AG04449 (cell line): ENCODE measurements at regions not wholly inside any gene's neighbourhood (a gene's known extent, or its start where the extent isn't known, plus 50 kb on each side); places are given as distances from the start of the nearest gene placed in this dataset.

Experiments
- CTCF ChIA-PET: fragments of 350-600 bp; formaldehyde crosslinking; extraction: SDS; loops from one replicate; lab custom pipeline; 2021; ENCODE audit warnings: antibody characterized with exemption; lab: Yijun Ruan, JAX
- POLR2A ChIA-PET: fragments of 400-600, 350-600 bp; formaldehyde crosslinking; extraction: SDS; loops from one replicate; lab custom pipeline; 2020; ENCODE audit warnings: antibody characterized with exemption, inconsistent platforms; lab: Yijun Ruan, JAX
- DNase-seq: peaks from one replicate; pipeline ENCODE4 v3.0.0-alpha.2; 2010; ENCODE audit warnings: low read depth, low spot score
- H3K4me3 ChIP-seq: 2 replicates; pipeline ENCODE4 v1.5.1; 2011; ENCODE audit warnings: low read depth, mild to moderate bottlenecking, control low read depth, low read length
- CTCF ChIP-seq: IDR thresholded peaks from one replicate; pipeline ENCODE4 v1.5.1; 2011; ENCODE audit warnings: mild to moderate bottlenecking, moderate library complexity, low read length, control low read depth, inconsistent platforms; ENCODE audit not compliant: insufficient read depth; ENCODE audit errors: missing control alignments

GRCh38 chr15:93188236-93188635 lies 99.2 kb upstream of the RGMA start:
- CTCF ChIA-PET, result no interaction called here
- no peak for TF ChIP-seq CTCF
- no peak for DNase-seq
- POLR2A ChIA-PET, result no interaction called here
- no peak overlapping the region for H3K4me3 ChIP-seq

- no peak for TF ChIP-seq CTCF
- no peak overlapping the region for H3K4me3 ChIP-seq
- CTCF ChIA-PET, result no interaction called here
- POLR2A ChIA-PET, result no interaction called here
- no peak for DNase-seq
Observed at GRCh38 chr15:93185796-93186195, 96.8 kb upstream of the RGMA start.

- CTCF ChIA-PET, result no interaction called here
- no peak for DNase-seq
- no peak overlapping the region for H3K4me3 ChIP-seq
- POLR2A ChIA-PET, result no interaction called here
- no peak for TF ChIP-seq CTCF
Observed at GRCh38 chr15:93182703-93183205, 93.7 kb upstream of the RGMA start.

GRCh38 chr15:93180656-93181055 lies 91.6 kb upstream of the RGMA start:
- no peak for DNase-seq
- TF ChIP-seq CTCF, result no peak
- ChIA-PET CTCF (no interaction called here), POLR2A (no interaction called here)
- no peak overlapping the region for H3K4me3 ChIP-seq

GRCh38 chr15:93180128-93180527 lies 91.1 kb upstream of the RGMA start:
- CTCF ChIA-PET, result no interaction called here
- DNase-seq, result no peak
- no peak for TF ChIP-seq CTCF
- POLR2A ChIA-PET, result no interaction called here
- no peak overlapping the region for H3K4me3 ChIP-seq

GRCh38 chr15:93179700-93180102 lies 90.7 kb upstream of the RGMA start:
- no peak overlapping the region for H3K4me3 ChIP-seq
- DNase-seq, result no peak
- ChIA-PET CTCF (no interaction called here), POLR2A (no interaction called here)
- TF ChIP-seq CTCF, result no peak
